ENCODE measurements at regions not wholly inside any gene's neighbourhood (a gene's known extent, or its start where the extent isn't known, plus 50 kb on each side); places are given as distances from the start of the nearest gene placed in this dataset.

- no peak for FAIRE-seq
- TF ChIP-seq, protein P1, sequence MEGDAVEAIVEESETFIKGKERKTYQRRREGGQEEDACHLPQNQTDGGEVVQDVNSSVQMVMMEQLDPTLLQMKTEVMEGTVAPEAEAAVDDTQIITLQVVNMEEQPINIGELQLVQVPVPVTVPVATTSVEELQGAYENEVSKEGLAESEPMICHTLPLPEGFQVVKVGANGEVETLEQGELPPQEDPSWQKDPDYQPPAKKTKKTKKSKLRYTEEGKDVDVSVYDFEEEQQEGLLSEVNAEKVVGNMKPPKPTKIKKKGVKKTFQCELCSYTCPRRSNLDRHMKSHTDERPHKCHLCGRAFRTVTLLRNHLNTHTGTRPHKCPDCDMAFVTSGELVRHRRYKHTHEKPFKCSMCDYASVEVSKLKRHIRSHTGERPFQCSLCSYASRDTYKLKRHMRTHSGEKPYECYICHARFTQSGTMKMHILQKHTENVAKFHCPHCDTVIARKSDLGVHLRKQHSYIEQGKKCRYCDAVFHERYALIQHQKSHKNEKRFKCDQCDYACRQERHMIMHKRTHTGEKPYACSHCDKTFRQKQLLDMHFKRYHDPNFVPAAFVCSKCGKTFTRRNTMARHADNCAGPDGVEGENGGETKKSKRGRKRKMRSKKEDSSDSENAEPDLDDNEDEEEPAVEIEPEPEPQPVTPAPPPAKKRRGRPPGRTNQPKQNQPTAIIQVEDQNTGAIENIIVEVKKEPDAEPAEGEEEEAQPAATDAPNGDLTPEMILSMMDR (IDR thresholded peaks at IDR 0.05; ENCODE audit: insufficient read depth, missing control alignments): no peak
- no peak for DNase-seq (ENCODE audit: insufficient read length, low spot score)
Observed at GRCh38 chr18:67023059-67023458, 419.2 kb upstream of the CDH19 start.

- DNase-seq (ENCODE audit: insufficient read length, low spot score): no peak
- no peak for FAIRE-seq
Observed at GRCh38 chr18:67010919-67011318, 407.0 kb upstream of the CDH19 start.

DNA sequence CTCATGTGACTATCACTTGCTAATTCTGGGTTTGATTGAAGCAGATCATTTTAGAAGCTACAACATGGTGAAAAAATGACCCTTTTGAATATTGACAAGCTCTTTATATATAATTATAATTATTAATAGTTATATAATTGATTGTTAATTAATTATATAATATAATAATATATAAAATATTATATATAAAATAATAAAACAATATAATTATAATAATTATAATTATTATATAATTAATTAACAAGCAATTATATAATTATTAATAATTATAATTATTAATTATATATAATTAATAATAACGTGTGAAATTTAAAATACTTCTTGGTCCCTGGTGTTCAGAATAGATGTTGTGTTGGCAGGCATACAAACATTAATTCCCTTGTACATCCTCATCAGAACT lies 404.1 kb upstream of the CDH19 start:
- FAIRE-seq (no peak), DNase-seq (ENCODE audit: insufficient read length, low spot score) (no peak)
- TF ChIP-seq, protein P1 (IDR thresholded peaks at IDR 0.05; ENCODE audit: insufficient read depth, missing control alignments): no peak

More at GRCh38 chr18:67010919-67011318, 407.0 kb upstream of the CDH19 start:
- TF ChIP-seq, protein P1 (IDR thresholded peaks at IDR 0.05; ENCODE audit: insufficient read depth, missing control alignments): no peak

DNA sequence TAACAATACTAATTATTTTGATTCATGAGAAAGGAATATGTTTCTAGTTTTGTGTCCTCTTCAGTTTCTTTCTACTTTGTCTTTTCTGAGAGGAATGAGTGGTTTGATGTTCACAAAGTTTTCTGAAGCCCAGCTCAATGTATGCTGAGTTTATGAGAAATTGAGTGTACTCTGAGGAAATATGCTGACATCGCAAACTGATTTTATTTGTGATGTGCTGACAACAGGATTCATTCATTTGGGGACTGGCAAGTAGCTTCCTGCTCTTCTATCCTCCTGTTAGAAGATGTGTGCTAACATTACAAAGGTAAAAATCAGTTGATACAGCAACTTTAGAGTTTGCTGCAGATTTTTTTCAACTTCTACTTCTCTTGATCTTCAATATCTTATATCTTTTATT lies 403.2 kb upstream of the CDH19 start:
- no peak for DNase-seq (ENCODE audit: insufficient read length, low spot score)
- no peak for FAIRE-seq

GRCh38 chr18:67001052-67001451 lies 397.2 kb upstream of the CDH19 start:
- DNase-seq (ENCODE audit: insufficient read length, low spot score) (no peak), FAIRE-seq (no peak)

More for the DNA sequence above, 403.2 kb upstream of the CDH19 start:
- TF ChIP-seq, protein P1 (IDR thresholded peaks at IDR 0.05; ENCODE audit: insufficient read depth, missing control alignments): no peak

DNA sequence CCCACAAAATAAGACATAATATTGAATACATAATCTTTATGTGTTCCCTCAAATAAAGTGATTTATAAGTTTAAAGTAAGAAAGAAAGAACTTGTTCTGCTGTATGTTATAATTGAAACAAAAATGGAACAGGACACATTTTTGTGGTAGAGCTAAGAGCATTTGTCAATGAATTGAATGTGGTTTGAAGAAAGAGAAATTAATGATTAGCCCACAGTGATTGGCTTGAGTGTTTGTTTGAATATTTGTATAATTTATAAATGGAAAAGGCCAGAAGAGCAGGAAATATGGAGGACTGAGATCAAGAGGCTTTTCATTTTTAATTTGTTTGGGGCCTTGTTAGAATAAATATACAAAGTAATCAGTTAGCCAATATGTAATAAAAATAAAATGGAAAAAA lies 395.1 kb upstream of the CDH19 start:
- no peak for DNase-seq (ENCODE audit: insufficient read length, low spot score)
- TF ChIP-seq, protein P1 (IDR thresholded peaks at IDR 0.05; ENCODE audit: insufficient read depth, missing control alignments): no peak
- no peak for FAIRE-seq

More at GRCh38 chr18:67001052-67001451, 397.2 kb upstream of the CDH19 start:
- TF ChIP-seq, protein P1 (IDR thresholded peaks at IDR 0.05; ENCODE audit: insufficient read depth, missing control alignments): no peak

DNA sequence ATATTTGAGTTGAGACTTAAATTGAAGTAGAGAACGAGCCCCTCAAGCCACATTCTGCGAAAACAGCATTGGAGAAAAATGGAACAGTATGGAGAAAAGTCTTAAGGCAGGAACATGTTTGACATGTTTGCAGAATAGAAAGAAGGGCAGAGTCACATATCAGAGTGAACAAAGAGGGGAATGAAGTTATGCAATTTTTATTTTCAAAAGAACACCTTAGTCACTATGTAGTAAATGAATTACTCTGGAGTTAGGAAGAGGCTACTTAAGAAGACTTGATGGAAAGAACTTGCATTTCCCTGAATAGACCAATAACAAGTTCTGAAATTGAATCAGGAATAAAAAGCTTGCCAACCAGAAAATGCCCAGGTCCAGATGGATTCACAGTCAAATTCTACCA lies 391.4 kb upstream of the CDH19 start:
- TF ChIP-seq, protein P1 (IDR thresholded peaks at IDR 0.05; ENCODE audit: insufficient read depth, missing control alignments): no peak
- no peak for DNase-seq (ENCODE audit: insufficient read length, low spot score)
- no peak for FAIRE-seq

All from D721Med (cell line).